ENCODE measurements at regions not wholly inside any gene's neighbourhood (a gene's known extent, or its start where the extent isn't known, plus 50 kb on each side); places are given as distances from the start of the nearest gene placed in this dataset.

- H3K4me3 Mint-ChIP-seq = no peak overlapping the region
- H3K36me3 ChIP-seq (ENCODE audit: insufficient read depth, low read length) = no peaks in the 10 kb centered on the region
- H3K27ac Mint-ChIP-seq = no peak overlapping the region
- ChIA-PET POLR2A (no interaction called here), CTCF (no interaction called here)
- H3K9me3 Mint-ChIP-seq = no peaks in the 10 kb centered on the region
- intact Hi-C loops (cut with DNase I, micrococcal nuclease) = no loop called here
- no peak for DNase-seq
- no peak for ATAC-seq (ENCODE audit: poor library complexity)
- no peak overlapping the region for H3K4me3 ChIP-seq (ENCODE audit: low read length)
- H3K4me1 ChIP-seq (ENCODE audit: insufficient read depth, low read length) = no peaks in the 10 kb centered on the region
- no peak for TF ChIP-seq CTCF (IDR thresholded peaks at IDR 0.05)
- H3K36me3 Mint-ChIP-seq (ENCODE audit: low read depth) = no peaks in the 10 kb centered on the region
- no peaks in the 10 kb centered on the region for H3K4me1 Mint-ChIP-seq (ENCODE audit: low read depth)
- peaks cover 0 to 5% of the 10 kb centered on the region in 2 experiments for H3K9me3 ChIP-seq (ENCODE audit: control insufficient read depth in 1 of 2, insufficient read depth in 1 of 2, low read length in 2 of 2)
- no peaks in the 10 kb centered on the region for H3K27me3 ChIP-seq (ENCODE audit: control insufficient read depth in 1 of 2, insufficient read depth in 2 of 2, low read length in 2 of 2)
- no peak overlapping the region for H3K27ac ChIP-seq (ENCODE audit: low read depth in 1 of 2, low read length in 2 of 2)
- no peaks in the 10 kb centered on the region for H3K27me3 Mint-ChIP-seq
Observed at GRCh38 chr18:14908541-14908940, 160.6 kb downstream of the ANKRD30B start.

- intact Hi-C loops (cut with DNase I, micrococcal nuclease) = no loop called here
- ChIA-PET POLR2A (no interaction called here), CTCF (no interaction called here)
- H3K4me3 Mint-ChIP-seq = no peak overlapping the region
- H3K27ac Mint-ChIP-seq = no peak overlapping the region
- Histone ChIP-seq H3K27me3 (ENCODE audit: control insufficient read depth in 1 of 2, insufficient read depth in 2 of 2, low read length in 2 of 2) (no peaks in the 10 kb centered on the region), H3K9me3 (ENCODE audit: control insufficient read depth in 1 of 2, insufficient read depth in 1 of 2, low read length in 2 of 2) (peaks cover 0 to 5% of the 10 kb centered on the region in 2 experiments), H3K4me3 (ENCODE audit: low read length) (no peak overlapping the region), H3K27ac (ENCODE audit: low read depth in 1 of 2, low read length in 2 of 2) (no peak overlapping the region), H3K4me1 (ENCODE audit: insufficient read depth, low read length) (no peaks in the 10 kb centered on the region), H3K36me3 (ENCODE audit: insufficient read depth, low read length) (no peaks in the 10 kb centered on the region)
- DNase-seq = no peak
- no peaks in the 10 kb centered on the region for H3K4me1 Mint-ChIP-seq (ENCODE audit: low read depth)
- H3K9me3 Mint-ChIP-seq = no peaks in the 10 kb centered on the region
- H3K27me3 Mint-ChIP-seq = no peaks in the 10 kb centered on the region
- no peak for TF ChIP-seq CTCF (IDR thresholded peaks at IDR 0.05)
- H3K36me3 Mint-ChIP-seq (ENCODE audit: low read depth) = no peaks in the 10 kb centered on the region
- no peak for ATAC-seq (ENCODE audit: poor library complexity)
Observed at GRCh38 chr18:14912967-14913366, 165.0 kb downstream of the ANKRD30B start.

GRCh38 chr18:14914121-14914520, 166.1 kb downstream of the ANKRD30B start:
- ATAC-seq (ENCODE audit: poor library complexity) (no peak), DNase-seq (no peak)
- H3K4me1 ChIP-seq (ENCODE audit: insufficient read depth, low read length) = no peaks in the 10 kb centered on the region
- no peaks in the 10 kb centered on the region for H3K36me3 Mint-ChIP-seq (ENCODE audit: low read depth)
- ChIA-PET POLR2A (no interaction called here), CTCF (no interaction called here)
- intact Hi-C loops (cut with DNase I, micrococcal nuclease) = no loop called here
- no peak overlapping the region for H3K27ac ChIP-seq (ENCODE audit: low read depth in 1 of 2, low read length in 2 of 2)
- no peak for TF ChIP-seq CTCF (IDR thresholded peaks at IDR 0.05)
- no peaks in the 10 kb centered on the region for H3K9me3 Mint-ChIP-seq
- no peaks in the 10 kb centered on the region for H3K27me3 ChIP-seq (ENCODE audit: control insufficient read depth in 1 of 2, insufficient read depth in 2 of 2, low read length in 2 of 2)
- no peak overlapping the region for H3K4me3 Mint-ChIP-seq
- no peaks in the 10 kb centered on the region for H3K27me3 Mint-ChIP-seq
- H3K4me3 ChIP-seq (ENCODE audit: low read length) = no peak overlapping the region
- H3K9me3 ChIP-seq (ENCODE audit: control insufficient read depth in 1 of 2, insufficient read depth in 1 of 2, low read length in 2 of 2) = no peaks in the 10 kb centered on the region
- no peak overlapping the region for H3K27ac Mint-ChIP-seq
- no peaks in the 10 kb centered on the region for H3K36me3 ChIP-seq (ENCODE audit: insufficient read depth, low read length)
- no peaks in the 10 kb centered on the region for H3K4me1 Mint-ChIP-seq (ENCODE audit: low read depth)
